AG09309 (cell line): ENCODE measurements at regions not wholly inside any gene's neighbourhood (a gene's known extent, or its start where the extent isn't known, plus 50 kb on each side); places are given as distances from the start of the nearest gene placed in this dataset.
A peak's percentile ranks its signal among the peaks of the same experiment; 100 is the strongest.

Source experiments
- DNase-seq: peaks from one replicate; pipeline ENCODE4 v3.0.0-alpha.2; 2010; ENCODE audit warnings: low read depth
- H3K4me3 ChIP-seq: 2 replicates; pipeline ENCODE4 v1.5.1; 2011; ENCODE audit warnings: mild to moderate bottlenecking, low read depth, low read length, moderate library complexity; ENCODE audit not compliant: control insufficient read depth
- CTCF ChIP-seq: IDR thresholded peaks from 2 replicates; pipeline ENCODE4 v1.5.1; 2011; ENCODE audit warnings: mild to moderate bottlenecking, low read depth, low read length, inconsistent platforms; ENCODE audit not compliant: insufficient read depth, control insufficient read depth; ENCODE audit errors: missing control alignments

GRCh38 chr18:75745147-75745546 lies 317.6 kb upstream of the SMIM21 start:
- TF ChIP-seq CTCF = no peak
- no peak for DNase-seq
- H3K4me3 ChIP-seq = no peak overlapping the region

DNA sequence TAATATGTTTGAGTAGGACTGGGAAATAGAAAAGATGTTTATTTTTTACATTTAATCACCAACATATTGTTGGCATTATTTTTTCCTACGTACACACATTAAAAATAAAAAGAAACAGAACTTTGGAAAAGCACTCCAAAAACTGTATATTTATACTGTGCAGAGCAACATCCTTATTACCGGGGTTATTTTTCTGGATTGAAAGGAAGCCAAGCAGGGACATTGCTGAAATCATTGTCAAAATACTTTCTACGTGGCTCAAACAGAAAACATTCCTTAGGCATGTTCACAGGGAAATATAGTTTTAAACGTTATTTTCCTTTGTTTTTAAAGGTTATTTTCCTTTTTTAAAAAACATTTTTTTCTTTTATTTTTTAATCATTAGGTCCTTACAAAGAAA lies 315.0 kb upstream of the SMIM21 start:
- no peak overlapping the region for H3K4me3 ChIP-seq
- DNase-seq = no peak

GRCh38 chr18:75739682-75740081 lies 312.2 kb upstream of the SMIM21 start:
- no peak for DNase-seq

More for the DNA sequence above, 315.0 kb upstream of the SMIM21 start:
- no peak for TF ChIP-seq CTCF

GRCh38 chr18:75735291-75735690 lies 307.8 kb upstream of the SMIM21 start:
- H3K4me3 ChIP-seq = no peak overlapping the region
- no peak for TF ChIP-seq CTCF

More at GRCh38 chr18:75739682-75740081, 312.2 kb upstream of the SMIM21 start:
- H3K4me3 ChIP-seq = no peak overlapping the region
- TF ChIP-seq CTCF = no peak

DNA sequence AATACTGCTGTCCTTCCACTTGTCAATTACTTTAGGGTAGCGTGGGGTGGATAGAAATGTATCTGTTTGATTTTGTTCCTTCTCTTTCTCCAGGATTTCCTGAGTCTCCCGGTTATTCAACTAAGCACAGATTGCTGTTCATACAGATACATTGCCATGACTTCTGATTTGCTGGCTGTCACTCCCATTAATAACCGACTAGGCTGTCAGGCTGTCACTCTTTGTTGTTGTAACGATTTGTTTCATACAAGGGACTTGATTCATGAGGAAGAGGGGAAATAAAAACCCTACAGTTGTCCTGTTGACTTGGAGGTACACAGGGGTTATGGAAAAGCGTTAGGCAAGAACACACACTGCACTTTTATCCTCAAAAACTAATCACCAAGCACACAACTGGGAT lies 302.7 kb upstream of the SMIM21 start:
- no peak for TF ChIP-seq CTCF
- H3K4me3 ChIP-seq = no peak overlapping the region
- DNase-seq = no peak

More at GRCh38 chr18:75735291-75735690, 307.8 kb upstream of the SMIM21 start:
- no peak for DNase-seq

GRCh38 chr18:75728621-75729020 lies 301.1 kb upstream of the SMIM21 start:
- no peak for DNase-seq
- TF ChIP-seq CTCF = no peak
- no peak overlapping the region for H3K4me3 ChIP-seq

DNA sequence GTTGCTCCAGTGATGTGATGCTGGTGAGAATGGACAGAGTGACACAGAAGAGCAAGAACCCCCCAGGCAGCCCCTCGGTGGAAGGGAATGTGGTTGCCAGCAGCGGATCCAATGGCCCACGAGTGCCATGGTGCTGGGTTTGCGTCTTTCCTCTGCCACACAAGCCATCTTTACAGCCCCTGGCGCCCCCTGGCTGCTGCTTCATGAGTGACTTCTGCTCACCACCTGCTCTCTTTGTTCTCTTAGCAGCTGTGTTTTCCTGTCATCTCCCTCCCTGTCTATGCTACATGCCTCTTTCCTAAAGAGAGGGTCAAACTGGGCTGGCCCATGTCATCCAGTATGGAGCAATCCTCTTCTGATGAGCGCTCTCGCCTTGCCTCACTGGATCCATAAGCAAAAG lies 300.0 kb upstream of the SMIM21 start:
- H3K4me3 ChIP-seq = no peak overlapping the region
- DNase-seq = peak; percentile 2
- peak; percentile 57 for TF ChIP-seq CTCF
